ENCODE measurements at regions not wholly inside any gene's neighbourhood (a gene's known extent, or its start where the extent isn't known, plus 50 kb on each side); places are given as distances from the start of the nearest gene placed in this dataset.
"Not testable (repeated sequence)": the region's sequence is repeated elsewhere in the genome, so short reads cannot be mapped to it uniquely, and the experiment has no call there.

DNA sequence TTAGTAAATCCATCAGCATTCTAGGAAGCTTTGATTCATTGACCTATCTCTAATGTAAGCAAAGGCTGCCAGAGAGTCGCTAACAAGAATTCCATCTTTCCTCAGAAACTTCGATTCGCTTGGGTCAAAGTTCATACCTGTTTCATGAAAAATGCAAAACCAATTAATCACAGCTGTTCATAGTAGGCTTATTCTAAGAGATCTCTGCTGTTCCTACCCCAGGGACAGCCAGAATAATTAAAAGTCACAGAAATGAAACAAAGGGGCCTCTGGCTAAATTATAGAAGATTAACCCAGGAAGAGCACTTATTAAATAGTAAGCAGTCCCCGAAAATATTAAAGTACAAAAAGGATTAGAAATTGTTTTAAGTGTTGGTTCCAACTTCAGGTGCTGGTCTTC, 280.1 kb upstream of the FRG2C start:
- not testable (repeated sequence) for H3K4me3 ChIP-seq (ENCODE audit: low read depth, low read length)

DNA sequence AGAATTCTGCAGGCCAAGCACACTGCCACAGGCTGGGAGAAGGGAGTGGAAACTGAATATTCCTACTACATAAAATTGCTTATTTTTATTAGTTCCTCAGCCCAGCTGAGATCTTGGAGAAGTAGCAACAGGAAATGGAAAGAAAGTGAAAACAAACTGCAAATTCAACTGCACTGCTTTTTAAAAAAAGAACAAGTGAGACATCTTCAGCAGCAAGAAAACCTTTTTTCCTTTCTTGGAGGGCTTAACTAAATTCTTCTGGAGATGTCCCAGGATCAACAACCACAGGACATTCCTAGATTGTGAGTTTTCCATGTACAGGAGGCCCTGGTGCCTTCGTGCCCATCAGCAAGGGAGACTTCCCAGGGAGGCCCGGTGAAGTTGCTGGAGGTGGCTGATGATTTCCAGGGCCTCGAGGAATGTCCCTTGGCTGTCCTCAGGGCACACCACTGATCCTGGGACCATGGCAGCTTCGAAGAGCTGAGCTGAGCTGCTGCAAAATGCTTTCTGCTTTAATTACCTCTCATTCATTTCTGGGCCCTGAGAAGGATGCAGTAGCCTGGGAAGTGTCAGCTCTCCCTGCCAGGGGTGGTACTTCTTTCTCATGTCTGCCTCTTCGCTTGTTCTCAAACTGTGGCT, 275.5 kb upstream of the FRG2C start:
- H3K4me3 ChIP-seq (ENCODE audit: low read depth, low read length): not testable (repeated sequence)

DNA sequence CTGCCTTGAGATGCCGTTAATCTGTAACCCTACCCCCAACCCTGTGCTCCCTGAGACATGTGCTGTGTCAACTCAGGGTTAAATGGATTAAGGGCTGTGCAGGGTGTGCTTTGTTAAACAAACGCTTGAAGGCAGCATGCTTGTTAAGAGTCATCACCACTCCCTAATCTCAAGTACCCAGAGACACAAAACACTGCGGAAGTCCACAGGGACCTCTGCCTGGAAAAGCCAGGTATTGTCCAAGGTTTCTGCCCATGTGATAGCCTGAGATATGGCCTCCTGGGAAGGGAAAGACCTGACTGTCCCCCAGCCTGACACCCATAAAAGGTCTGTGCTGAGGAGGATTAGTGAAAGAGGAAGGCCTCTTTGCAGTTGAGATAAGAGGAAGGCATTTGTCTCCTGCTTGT, 270.8 kb upstream of the FRG2C start:
- not testable (repeated sequence) for H3K4me3 ChIP-seq (ENCODE audit: low read depth, low read length)

DNA sequence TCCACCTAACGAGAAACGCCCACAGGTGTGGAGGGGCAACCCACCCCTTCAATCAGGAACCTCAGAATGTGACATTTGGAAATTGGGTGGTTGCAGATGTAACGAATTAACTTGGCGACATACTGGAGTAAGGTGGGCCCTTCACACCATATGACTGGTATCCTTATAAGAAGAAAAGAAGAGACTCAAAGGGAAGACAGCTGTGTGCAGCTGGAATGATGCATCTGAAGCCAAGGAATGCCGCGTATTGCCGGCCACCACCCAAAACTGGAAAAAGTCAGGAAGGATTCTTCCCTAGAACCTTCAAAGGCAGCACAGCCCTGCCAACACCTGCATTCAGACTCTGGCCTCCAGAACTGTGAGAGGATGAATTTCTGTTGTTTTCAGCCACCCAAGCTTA, 270.0 kb upstream of the FRG2C start:
- not testable (repeated sequence) for H3K4me3 ChIP-seq (ENCODE audit: low read depth, low read length)

DNA sequence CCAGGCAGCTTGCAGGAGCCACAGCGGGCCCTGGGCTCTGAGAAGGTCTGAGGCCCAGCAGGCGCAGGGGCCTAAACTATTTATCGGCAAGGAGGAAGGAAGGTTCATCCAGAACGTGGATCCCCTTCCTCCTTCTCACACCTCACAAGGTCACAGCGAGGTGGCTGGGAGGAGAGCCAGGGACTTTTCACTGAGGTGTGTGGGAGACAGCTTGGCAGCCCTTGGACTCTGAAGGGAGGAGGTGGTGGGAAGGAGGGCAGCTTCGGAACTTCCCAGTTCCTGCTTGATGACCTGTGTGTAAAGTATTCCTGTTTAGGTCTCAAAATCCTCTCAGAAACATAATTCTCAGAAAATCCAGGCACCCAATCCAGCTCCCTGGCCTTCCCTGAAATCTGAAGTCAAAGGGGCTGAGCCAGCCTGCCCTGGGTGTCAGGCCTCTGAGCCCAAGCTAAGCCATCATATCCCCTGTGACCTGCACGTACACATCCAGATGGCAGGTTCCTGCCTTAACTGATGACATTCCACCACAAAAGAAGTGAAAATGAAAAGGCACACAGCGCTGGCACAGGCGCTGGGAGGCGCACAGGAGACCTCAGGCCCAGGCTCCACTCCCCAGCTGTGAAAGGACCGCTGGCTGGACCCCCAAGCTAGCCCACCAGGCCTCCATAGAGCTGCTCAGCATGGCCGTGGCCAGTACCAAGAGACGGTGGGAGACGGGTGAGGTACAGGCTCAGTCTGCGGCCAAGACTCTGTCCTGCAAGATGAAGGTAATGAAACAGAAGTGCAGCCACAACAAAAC, 269.4 kb upstream of the FRG2C start:
- not testable (repeated sequence) for H3K4me3 ChIP-seq (ENCODE audit: low read depth, low read length)

DNA sequence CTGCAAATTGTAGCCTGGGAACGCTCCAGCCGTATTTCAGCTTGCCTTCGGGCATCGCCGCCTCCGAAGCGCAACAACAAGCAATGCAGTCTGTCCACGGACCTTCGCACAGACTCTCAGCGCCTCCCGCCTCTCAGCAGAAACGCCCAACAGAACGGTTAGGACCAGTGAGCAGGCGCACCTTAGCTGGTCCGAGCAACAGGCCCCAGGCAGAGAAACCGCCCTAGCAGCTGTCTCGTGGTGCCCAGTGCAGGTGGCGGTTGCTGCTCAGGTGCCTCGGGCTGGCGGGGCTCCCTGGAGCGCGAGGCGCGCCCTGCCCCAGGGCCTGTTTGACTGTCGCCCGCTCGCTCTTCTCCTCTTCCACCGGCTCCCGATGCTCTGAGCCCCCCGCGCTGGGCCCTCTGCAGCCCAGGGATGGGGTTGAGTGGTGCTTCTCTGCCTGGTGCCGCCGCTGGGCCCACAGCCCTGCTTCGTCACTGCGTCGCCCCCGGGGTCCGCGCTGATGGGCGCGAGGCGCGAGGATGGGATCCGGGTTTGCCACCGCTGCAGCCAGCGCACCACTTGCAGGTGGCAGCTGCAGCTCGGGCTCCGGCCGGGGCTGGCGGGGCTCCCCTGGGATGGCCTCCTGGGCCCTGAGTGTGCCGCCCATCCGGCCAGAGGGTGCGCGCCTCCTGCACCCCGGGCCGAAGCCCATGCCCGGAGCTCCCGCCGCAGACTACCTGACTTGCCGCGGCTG, 268.4 kb upstream of the FRG2C start:
- no peak overlapping the region for H3K4me3 ChIP-seq (ENCODE audit: low read depth, low read length)

DNA sequence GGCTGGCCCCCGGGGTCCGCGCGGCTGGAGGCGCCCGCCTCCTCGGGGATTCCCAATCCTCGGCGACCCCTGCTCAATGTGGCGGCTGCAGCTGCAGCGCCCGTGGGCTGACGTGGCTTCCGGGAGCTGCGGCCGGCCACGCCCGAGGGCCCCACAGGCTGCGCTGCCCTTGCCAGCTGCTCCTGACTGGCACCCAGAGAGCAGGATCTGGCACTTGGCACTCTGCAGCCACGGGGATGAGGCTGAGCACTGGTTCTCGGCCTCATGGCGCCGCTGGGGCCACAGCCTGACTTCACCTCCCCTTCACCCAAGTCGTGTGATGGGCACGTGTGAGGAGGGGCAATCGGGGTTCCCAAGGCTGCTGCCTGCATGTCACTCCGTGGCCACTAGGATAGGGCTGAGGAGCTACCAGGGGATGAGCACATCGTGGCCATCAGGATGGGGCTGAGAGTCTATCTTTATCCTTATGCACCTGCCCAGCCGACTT, 267.8 kb upstream of the FRG2C start:
- H3K4me3 ChIP-seq (ENCODE audit: low read depth, low read length): no peak overlapping the region

DNA sequence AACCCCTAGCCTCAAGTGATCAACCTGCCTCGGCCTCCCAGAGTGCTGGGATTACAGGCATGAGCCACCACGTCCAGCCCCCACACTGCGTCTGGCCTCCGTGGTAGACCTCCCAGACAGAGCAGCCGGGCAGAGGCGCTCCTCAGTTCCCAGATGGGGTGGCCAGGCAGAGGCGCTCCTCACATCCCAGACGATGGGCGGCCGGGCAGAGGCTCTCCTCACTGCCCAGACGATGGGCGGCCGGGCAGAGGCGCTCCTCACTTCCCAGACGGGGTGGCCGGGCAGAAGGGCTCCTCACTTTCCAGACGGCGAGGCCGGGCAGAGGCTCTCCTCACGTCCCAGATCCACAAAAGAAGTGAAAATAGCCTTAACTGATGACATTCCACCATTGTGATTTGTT, 266.6 kb upstream of the FRG2C start:
- not testable (repeated sequence) for H3K4me3 ChIP-seq (ENCODE audit: low read depth, low read length)

DNA sequence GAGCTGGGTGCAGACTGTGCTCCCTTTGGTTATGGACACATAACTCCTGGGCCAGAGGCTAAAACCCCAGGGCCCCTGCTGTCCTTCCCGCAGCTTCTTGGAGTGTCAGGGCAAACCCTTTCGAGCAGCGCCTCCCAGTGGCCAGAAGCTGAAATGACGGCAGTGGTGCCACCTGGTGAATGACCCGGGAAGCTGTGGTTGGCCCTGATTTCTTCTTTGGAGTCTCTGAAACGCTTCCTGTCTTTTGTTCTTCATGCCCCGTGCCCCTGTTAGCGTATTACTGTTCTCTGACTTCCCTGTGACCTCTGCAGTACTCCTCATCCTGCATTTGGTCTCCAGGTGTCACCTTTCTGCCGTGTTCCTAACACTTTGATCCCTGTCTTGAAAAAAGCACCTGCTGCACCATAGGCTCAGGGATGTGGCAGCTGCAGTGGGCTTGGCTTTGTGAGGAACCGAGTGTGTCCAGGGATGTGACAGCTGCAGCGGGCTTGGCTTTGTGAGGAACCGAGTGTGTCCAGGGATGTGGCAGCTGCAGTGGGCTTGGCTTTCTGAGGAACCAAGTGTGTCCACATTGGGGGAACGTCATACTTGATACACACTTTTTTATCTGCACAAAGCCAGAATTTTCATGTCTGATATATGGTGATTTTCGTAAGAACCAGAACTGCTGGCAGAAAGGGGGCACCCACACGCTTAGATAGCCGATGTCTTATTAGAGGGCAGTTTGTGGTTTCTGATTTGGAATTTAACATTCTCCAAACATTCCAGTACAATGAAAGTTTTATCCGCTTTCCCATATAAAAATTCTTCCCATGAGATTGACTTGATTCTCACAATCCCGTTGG, 241.8 kb upstream of the FRG2C start:
- H3K4me3 ChIP-seq (ENCODE audit: low read depth, low read length): not testable (repeated sequence)

DNA sequence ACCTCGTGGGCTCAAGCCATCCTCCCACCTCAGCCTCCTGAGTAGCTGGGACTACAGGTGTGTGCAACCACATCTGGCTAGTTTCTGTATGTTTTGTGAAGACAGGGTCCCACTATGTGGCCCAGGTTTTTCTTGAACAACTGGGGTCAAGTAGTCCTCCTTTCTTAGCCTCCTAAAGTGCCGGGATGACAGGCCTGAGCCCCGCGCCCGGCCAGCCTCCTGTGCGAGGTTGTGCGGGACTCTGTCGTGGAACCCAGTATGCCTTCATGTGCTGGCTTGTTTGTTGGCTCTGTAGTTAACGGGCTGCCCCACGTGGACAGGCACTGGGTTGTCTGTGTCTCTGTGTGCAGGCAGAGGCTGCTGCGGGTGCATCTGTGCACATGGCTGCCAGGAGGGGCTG, 238.7 kb upstream of the FRG2C start:
- H3K4me3 ChIP-seq (ENCODE audit: low read depth, low read length): not testable (repeated sequence)

DNA sequence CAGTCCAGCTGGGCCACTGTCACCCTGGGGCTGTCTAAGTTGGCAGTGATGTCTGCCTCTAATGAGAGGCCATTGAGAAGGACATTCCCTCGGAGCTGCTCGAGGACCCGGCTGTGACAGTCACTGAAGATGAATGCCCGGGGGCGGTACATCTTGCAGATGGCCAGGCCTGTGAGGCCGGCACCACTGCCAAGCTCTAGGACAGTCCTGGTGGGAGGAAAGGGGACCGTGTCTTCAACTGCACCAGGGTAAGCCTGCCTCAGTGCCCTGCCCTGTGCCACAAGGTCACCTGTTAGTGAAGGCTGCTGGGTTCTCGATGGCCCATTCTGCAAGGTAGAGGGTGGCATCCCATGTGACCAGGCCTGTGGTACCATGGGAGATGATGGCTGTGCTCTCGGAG, 236.6 kb upstream of the FRG2C start:
- H3K4me3 ChIP-seq (ENCODE audit: low read depth, low read length): not testable (repeated sequence)

DNA sequence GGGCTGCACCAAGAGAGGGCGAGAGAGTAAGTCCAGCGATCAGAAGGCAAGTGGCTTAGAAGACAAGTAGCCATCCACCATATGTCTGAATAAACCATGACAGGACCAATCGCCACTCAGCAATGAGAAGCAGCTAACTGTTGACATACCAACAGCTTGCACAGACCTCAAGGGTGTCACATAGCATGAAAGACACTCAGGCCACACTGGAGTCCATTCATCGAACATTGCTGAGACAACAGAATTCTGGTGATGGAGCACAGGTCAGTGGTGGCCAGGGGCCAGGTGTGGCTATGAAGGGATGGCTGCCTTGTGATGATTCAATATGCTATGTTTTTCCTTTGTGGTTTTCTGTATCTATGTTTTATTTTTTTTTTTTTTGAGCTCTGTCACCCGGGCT, 236.2 kb upstream of the FRG2C start:
- H3K4me3 ChIP-seq (ENCODE audit: low read depth, low read length): not testable (repeated sequence)

DNA sequence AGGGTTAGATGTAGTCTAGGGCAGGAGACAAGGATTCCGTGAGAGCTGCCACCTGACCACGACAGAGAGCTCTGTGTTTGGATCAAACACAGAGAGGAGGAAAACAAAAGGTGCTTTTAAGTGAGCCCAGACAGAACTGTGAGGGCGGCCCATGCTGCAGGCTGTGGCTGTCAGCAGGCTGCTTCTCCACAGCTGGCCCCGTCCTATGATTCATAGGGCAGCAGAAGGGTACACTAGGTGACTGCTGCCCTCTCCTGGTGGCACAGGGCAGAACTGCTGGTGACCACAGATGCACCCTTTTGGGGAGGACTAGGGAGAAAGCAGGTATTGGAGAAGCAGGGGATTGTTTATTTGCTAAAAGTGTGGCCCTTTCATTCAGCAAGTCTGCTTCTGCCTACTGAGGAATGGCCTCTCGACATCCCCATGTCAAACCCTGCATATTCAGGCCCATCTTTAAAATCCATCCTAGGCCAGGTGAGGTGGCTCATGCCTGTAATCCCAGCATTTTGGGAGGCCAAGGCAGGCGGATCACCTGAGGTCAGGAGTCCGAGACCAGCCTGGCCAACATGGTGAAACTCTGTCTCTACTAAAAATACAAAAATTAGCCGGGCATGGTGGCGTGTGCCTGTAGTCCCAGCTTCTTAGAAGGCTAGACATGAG, 234.4 kb upstream of the FRG2C start:
- H3K4me3 ChIP-seq (ENCODE audit: low read depth, low read length): not testable (repeated sequence)

DNA sequence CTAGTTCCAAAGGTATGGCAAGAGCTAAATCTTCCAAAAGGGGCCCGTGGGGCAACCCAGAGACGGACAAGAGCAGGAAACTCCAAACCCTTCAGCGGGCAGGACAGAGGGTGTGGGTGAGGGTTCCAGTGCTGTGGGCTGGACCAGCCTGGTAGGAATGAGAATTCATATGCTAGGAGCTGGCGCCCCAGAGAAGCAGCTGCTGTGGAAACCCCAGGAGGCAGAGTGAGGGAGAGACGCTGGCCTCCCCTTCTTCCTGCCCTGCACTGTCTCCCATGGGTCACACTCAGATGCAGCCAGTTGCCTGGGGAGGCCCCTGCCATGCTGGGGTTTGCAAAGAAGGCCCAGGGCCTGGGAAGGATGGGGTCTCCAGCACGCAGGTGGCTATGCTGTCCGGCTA, 233.7 kb upstream of the FRG2C start:
- H3K4me3 ChIP-seq (ENCODE audit: low read depth, low read length): not testable (repeated sequence)

DNA sequence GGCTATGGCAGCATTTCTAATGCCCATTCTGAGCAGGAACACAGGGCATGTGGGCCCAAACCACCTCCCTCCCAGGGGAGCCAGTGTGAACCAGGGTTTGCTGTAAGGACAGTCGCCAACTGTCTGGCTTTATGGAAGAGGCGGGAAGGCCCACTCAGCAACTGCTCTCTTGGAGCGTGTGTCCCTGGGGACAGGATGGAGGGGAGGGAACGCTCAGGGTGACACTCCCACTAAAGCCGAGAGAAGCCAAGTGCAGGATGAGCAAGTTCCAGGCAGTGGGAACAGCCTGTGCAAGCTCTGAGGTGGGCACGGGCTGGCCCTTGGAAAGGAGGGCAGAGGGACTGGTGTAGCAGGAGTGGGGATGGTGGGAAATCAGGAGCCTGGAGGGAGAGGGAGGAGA, 233.0 kb upstream of the FRG2C start:
- not testable (repeated sequence) for H3K4me3 ChIP-seq (ENCODE audit: low read depth, low read length)

DNA sequence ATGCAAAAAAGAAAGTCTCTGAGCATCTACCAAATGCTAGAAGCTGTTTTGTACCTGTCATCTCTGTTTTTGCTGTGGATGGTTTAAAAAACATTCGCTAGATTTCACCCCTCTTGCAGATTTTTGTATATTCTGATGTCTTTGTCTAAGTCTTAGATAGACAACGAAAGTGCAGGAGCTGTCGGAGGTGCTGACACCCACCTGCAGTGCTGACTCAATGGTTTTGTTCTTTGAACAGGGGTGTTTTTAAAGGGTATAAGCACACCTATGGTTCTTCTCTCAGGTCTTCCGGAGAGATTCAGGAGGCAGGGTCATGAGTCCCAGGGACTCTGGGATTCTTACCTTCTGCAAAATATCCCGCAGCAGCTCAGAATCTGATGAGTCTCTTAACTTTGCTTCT, 231.7 kb upstream of the FRG2C start:
- not testable (repeated sequence) for H3K4me3 ChIP-seq (ENCODE audit: low read depth, low read length)

DNA sequence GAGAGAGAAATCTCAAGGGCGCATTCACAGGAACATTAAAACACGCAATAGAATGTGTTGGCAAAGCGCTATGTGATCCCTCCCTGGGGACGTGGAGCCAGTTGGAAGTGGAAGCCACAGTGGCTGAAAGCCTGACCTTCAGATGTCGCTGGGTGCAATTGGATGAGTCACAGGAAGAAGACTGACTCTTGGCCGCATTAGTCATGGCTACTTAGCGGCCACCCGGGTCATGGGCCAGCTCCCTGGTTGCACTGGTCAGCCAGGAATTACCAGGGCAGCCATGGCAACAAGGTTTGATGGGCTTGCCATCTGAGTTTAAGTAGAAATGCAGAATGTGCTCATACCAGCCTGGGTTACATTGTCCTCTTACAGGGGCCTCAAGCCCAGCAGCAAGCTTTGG, 231.2 kb upstream of the FRG2C start:
- not testable (repeated sequence) for H3K4me3 ChIP-seq (ENCODE audit: low read depth, low read length)

DNA sequence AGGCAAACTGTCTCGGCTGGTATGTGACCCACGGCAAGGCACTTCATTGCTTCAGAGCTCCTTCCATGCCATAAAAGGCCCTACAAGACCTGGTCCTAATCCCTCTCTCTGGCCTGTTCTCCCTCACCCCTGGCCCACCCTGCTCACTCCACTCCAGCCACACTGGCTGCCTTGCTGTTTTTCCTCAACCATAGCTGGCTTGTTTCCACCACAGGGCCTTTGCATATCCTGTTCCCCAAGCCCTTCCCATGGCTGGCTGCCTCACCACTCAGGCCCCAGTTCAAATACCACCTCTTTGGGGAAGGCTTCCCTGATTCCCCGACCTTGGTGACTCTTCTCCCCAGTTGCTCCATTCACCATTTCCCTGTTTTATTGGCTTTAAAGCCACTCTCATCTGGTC, 230.8 kb upstream of the FRG2C start:
- H3K4me3 ChIP-seq (ENCODE audit: low read depth, low read length): not testable (repeated sequence)

DNA sequence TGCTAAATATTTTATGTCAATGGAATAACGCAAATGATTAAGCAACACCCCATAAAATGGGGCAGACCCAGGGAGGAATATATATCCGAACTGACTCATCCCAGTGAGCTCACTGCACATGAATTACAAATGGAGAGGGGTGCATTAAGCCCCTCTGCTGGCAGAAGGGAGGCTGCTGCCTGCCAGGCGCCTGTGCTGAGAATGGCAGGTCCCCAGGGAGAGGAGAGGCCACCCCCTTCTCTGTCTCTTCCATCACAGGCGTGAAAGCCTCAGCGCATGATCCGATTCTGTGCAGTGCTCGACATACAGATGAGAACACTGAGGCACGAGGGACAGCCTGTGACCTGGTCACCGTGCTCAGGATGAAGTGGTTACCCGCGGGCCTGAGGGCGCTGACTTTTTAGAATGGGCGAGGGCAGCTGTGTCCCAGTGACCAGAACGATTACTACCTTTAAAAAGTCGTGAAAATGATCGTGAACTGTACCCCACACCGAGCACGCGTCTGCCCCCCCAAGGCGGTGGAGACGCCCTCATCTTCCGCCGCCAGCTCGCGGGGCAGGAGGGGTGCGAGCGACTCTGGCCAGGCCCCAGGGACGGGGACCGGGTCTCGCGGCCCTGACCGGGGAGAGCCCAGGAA, 229.7 kb upstream of the FRG2C start:
- peak overlapping the region; percentile 55 for H3K4me3 ChIP-seq (ENCODE audit: low read depth, low read length)
